Mesothelial cell of epicardium (in vitro differentiated cells): ENCODE measurements at regions not wholly inside any gene's neighbourhood (a gene's known extent, or its start where the extent isn't known, plus 50 kb on each side); places are given as distances from the start of the nearest gene placed in this dataset.

Source experiments
- DNase-seq, 2 experiments: peaks; one replicate each; pipeline ENCODE4 v3.0.0; 2021; ENCODE audit warnings: low spot score in 2 of 2; ENCODE audit not compliant: unreplicated experiment in 2 of 2
- H3K27ac Mint-ChIP-seq: 2 replicates; pipeline ENCODE4 v1.8.0; 2021; ENCODE audit warnings: mixed read lengths
- H3K27me3 Mint-ChIP-seq: 2 replicates; pipeline ENCODE4 v1.8.0; 2021; ENCODE audit warnings: low read depth, mixed read lengths
- H3K36me3 Mint-ChIP-seq: 2 replicates; pipeline ENCODE4 v1.8.0; 2021; ENCODE audit warnings: mixed read lengths
- H3K4me1 Mint-ChIP-seq: 2 replicates; pipeline ENCODE4 v1.8.0; 2021; ENCODE audit warnings: mixed read lengths
- H3K4me3 Mint-ChIP-seq: 2 replicates; pipeline ENCODE4 v1.8.0; 2021; ENCODE audit warnings: mild to moderate bottlenecking, moderate library complexity, mixed read lengths
- H3K9me3 Mint-ChIP-seq: 2 replicates; pipeline ENCODE4 v1.8.0; 2021; ENCODE audit warnings: mixed read lengths
- CTCF ChIP-seq: fragments of 200-600 bp; sonication (generic); IDR thresholded peaks from one replicate; pipeline ENCODE4 v1.5.0; 2021; ENCODE audit warnings: antibody characterized with exemption; ENCODE audit not compliant: unreplicated experiment

GRCh38 chr16:51298800-51299199, 147.7 kb upstream of the SALL1 start:
- Mint-ChIP-seq H3K36me3 (no peaks in the 10 kb centered on the region), H3K9me3 (peaks cover 19% of the 10 kb centered on the region), H3K27me3 (peaks cover 10% of the 10 kb centered on the region), H3K4me3 (no peak overlapping the region), H3K4me1 (no peaks in the 10 kb centered on the region), H3K27ac (no peak overlapping the region)
- TF ChIP-seq CTCF = no peak
- DNase-seq = no peak

GRCh38 chr16:51290442-51291285, 139.6 kb upstream of the SALL1 start:
- Mint-ChIP-seq H3K4me3 (no peak overlapping the region), H3K36me3 (no peaks in the 10 kb centered on the region)
- DNase-seq = no peak

GRCh38 chr16:51289336-51289735, 138.3 kb upstream of the SALL1 start:
- no peak for TF ChIP-seq CTCF
- H3K27me3 Mint-ChIP-seq = peaks cover 5% of the 10 kb centered on the region
- no peak overlapping the region for H3K27ac Mint-ChIP-seq
- H3K36me3 Mint-ChIP-seq = no peaks in the 10 kb centered on the region
- no peak for DNase-seq
- no peak overlapping the region for H3K4me3 Mint-ChIP-seq
- peaks cover 3% of the 10 kb centered on the region for H3K9me3 Mint-ChIP-seq
- no peaks in the 10 kb centered on the region for H3K4me1 Mint-ChIP-seq

More at GRCh38 chr16:51290442-51291285, 139.6 kb upstream of the SALL1 start:
- TF ChIP-seq CTCF = no peak
- peaks cover 3% of the 10 kb centered on the region for H3K27me3 Mint-ChIP-seq
- no peaks in the 10 kb centered on the region for H3K4me1 Mint-ChIP-seq
- peaks cover 9% of the 10 kb centered on the region for H3K9me3 Mint-ChIP-seq
- H3K27ac Mint-ChIP-seq = no peak overlapping the region

GRCh38 chr16:51287121-51287755, 136.2 kb upstream of the SALL1 start:
- no peaks in the 10 kb centered on the region for H3K9me3 Mint-ChIP-seq
- DNase-seq = no peak
- H3K36me3 Mint-ChIP-seq = no peaks in the 10 kb centered on the region
- H3K4me1 Mint-ChIP-seq = no peaks in the 10 kb centered on the region
- peaks cover 12% of the 10 kb centered on the region for H3K27me3 Mint-ChIP-seq
- H3K27ac Mint-ChIP-seq = no peak overlapping the region
- H3K4me3 Mint-ChIP-seq = no peak overlapping the region
- TF ChIP-seq CTCF = no peak

- Mint-ChIP-seq H3K27ac (no peak overlapping the region), H3K36me3 (no peaks in the 10 kb centered on the region), H3K9me3 (no peaks in the 10 kb centered on the region), H3K27me3 (peaks cover 8% of the 10 kb centered on the region), H3K4me3 (no peak overlapping the region), H3K4me1 (no peaks in the 10 kb centered on the region)
- no peak for TF ChIP-seq CTCF
- no peak for DNase-seq
Observed at GRCh38 chr16:51286272-51286671, 135.2 kb upstream of the SALL1 start.
